ENCODE measurements at regions not wholly inside any gene's neighbourhood (a gene's known extent, or its start where the extent isn't known, plus 50 kb on each side); places are given as distances from the start of the nearest gene placed in this dataset.

DNA sequence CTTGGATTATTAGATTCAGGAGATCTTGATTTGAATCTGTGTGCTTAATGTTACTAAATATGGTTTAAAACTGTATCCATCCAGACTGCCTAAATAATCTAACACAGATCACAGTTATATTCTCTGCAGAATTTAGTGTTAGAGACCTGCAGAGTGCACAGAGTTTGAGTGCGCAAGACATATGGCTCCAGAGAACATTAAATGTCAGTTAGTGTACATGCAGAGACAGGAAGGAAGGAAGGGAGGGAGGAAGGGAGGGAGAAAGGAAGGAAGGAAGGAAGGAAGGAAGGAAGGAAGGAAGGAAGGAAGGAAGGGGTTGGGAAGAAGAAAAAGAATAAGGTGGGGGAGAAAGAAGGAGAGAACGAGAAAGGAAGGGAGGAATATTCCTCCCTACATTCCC is 210.0 kb upstream of the COX7C start (continued):
- TF ChIP-seq, protein P1, sequence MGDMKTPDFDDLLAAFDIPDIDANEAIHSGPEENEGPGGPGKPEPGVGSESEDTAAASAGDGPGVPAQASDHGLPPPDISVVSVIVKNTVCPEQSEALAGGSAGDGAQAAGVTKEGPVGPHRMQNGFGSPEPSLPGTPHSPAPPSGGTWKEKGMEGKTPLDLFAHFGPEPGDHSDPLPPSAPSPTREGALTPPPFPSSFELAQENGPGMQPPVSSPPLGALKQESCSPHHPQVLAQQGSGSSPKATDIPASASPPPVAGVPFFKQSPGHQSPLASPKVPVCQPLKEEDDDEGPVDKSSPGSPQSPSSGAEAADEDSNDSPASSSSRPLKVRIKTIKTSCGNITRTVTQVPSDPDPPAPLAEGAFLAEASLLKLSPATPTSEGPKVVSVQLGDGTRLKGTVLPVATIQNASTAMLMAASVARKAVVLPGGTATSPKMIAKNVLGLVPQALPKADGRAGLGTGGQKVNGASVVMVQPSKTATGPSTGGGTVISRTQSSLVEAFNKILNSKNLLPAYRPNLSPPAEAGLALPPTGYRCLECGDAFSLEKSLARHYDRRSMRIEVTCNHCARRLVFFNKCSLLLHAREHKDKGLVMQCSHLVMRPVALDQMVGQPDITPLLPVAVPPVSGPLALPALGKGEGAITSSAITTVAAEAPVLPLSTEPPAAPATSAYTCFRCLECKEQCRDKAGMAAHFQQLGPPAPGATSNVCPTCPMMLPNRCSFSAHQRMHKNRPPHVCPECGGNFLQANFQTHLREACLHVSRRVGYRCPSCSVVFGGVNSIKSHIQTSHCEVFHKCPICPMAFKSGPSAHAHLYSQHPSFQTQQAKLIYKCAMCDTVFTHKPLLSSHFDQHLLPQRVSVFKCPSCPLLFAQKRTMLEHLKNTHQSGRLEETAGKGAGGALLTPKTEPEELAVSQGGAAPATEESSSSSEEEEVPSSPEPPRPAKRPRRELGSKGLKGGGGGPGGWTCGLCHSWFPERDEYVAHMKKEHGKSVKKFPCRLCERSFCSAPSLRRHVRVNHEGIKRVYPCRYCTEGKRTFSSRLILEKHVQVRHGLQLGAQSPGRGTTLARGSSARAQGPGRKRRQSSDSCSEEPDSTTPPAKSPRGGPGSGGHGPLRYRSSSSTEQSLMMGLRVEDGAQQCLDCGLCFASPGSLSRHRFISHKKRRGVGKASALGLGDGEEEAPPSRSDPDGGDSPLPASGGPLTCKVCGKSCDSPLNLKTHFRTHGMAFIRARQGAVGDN (IDR thresholded peaks at IDR 0.05), result no peak
- TF ChIP-seq KLF5 (IDR thresholded peaks at IDR 0.05; ENCODE audit: partially characterized antibody) (no peak), USF2 (IDR thresholded peaks at IDR 0.05; ENCODE audit: borderline replicate concordance, low read depth, low read length) (no peak), IRF3 (IDR thresholded peaks at IDR 0.05) (no peak), ZNF274 (IDR thresholded peaks at IDR 0.05; ENCODE audit: insufficient read depth, insufficient read length) (no peak), SUPT20H (IDR thresholded peaks at IDR 0.05; ENCODE audit: borderline replicate concordance, control insufficient read depth, low read depth, low read length) (no peak)

DNA sequence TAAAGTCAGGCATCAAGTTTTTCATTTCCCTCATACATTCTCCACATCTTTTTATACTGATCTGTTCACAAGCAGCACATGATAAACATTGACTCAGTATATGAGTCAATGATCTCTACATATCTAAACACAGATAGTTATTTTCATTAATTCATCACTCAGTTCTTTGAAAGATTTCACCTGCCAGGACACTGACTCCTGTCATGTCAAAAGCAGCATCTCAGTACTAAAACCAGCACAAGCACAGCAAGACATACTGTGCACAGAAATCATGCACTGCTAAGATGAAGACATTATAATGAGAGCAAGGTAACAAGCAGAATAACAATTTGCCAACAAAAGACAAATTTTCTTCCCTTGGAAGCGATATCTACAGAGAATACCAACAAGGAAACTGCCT is 206.1 kb upstream of the COX7C start:
- no peaks in the 10 kb centered on the region for H4K20me1 ChIP-seq (ENCODE audit: control insufficient read depth, insufficient read depth)
- no peaks in the 10 kb centered on the region for H3K27me3 ChIP-seq (replicated peaks in 1 of 2; ENCODE audit: control insufficient read depth in 2 of 2, insufficient read depth in 2 of 2, low read length in 1 of 2)
- TF ChIP-seq IRF3 (IDR thresholded peaks at IDR 0.05), result no peak
- TF ChIP-seq ZNF207 (IDR thresholded peaks at IDR 0.05; ENCODE audit: borderline replicate concordance), result no peak
- TF ChIP-seq DPF2 (IDR thresholded peaks at IDR 0.05), result no peak
- TF ChIP-seq, protein P2, sequence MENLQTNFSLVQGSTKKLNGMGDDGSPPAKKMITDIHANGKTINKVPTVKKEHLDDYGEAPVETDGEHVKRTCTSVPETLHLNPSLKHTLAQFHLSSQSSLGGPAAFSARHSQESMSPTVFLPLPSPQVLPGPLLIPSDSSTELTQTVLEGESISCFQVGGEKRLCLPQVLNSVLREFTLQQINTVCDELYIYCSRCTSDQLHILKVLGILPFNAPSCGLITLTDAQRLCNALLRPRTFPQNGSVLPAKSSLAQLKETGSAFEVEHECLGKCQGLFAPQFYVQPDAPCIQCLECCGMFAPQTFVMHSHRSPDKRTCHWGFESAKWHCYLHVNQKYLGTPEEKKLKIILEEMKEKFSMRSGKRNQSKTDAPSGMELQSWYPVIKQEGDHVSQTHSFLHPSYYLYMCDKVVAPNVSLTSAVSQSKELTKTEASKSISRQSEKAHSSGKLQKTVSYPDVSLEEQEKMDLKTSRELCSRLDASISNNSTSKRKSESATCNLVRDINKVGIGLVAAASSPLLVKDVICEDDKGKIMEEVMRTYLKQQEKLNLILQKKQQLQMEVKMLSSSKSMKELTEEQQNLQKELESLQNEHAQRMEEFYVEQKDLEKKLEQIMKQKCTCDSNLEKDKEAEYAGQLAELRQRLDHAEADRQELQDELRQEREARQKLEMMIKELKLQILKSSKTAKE (IDR thresholded peaks at IDR 0.05; ENCODE audit: low read depth, poor library complexity, severe bottlenecking), result no peak
- TF ChIP-seq PAX8 (IDR thresholded peaks at IDR 0.05), result no peak
- TF ChIP-seq SMAD1 (IDR thresholded peaks at IDR 0.05; ENCODE audit: low read depth, partially characterized antibody), result no peak
- TF ChIP-seq ATF3 (IDR thresholded peaks at IDR 0.05; ENCODE audit: borderline replicate concordance, extremely low read depth, low read depth, low read length), result no peak
- TF ChIP-seq RFX5 (IDR thresholded peaks at IDR 0.05; ENCODE audit: low read depth, low read length), result no peak
- H3K79me2 ChIP-seq (ENCODE audit: control insufficient read depth, insufficient read depth, low read length), result no peaks in the 10 kb centered on the region
- intact Hi-C loops (cut with micrococcal nuclease; ENCODE audit: unreplicated experiment) (no loop called here), in situ Hi-C loops (cut with MboI) (no loop called here)
- ATAC-seq (no peak), FAIRE-seq (no peak), DNase-seq (ENCODE audit: low read depth, low spot score) (no peak)
- no peaks in the 10 kb centered on the region for H3K4me1 ChIP-seq (ENCODE audit: control insufficient read depth, insufficient read depth, low read length)
- H3K9ac ChIP-seq (ENCODE audit: control insufficient read depth, insufficient read depth, low read length), result no peak overlapping the region
- no peaks in the 10 kb centered on the region for H3K9me3 ChIP-seq (replicated peaks; ENCODE audit: control insufficient read depth, insufficient read depth, low read length)
- H3K4me2 ChIP-seq (ENCODE audit: control insufficient read depth, insufficient read depth), result no peak overlapping the region
- no peak overlapping the region for H3K27ac ChIP-seq (ENCODE audit: control insufficient read depth, insufficient read depth)
- 11% methylated on average over 1 of the region's 1 CpG for WGBS (ENCODE audit: insufficient coverage, insufficient replicate concordance, low lambda C conversion rate, missing lambda C conversion rate)
- ChIA-PET CTCF (no interaction called here), POLR2A (no interaction called here), SMC1A (ENCODE audit: uncharacterized antibody, unreplicated experiment) (no interaction called here), RAD21 (ENCODE audit: unreplicated experiment) (no interaction called here)
- H3K4me3 ChIP-seq, result no peak overlapping the region
- H2AFZ ChIP-seq (ENCODE audit: control insufficient read depth, low read depth, low read length), result no peak overlapping the region
- H3K36me3 ChIP-seq (ENCODE audit: control insufficient read depth in 2 of 2, insufficient read depth in 2 of 2, low read length in 1 of 2), result no peaks in the 10 kb centered on the region
- BruUV-seq (replicated peaks), result no TSS peak
